RWPE1 (cell line): ENCODE measurements at regions not wholly inside any gene's neighbourhood (a gene's known extent, or its start where the extent isn't known, plus 50 kb on each side); places are given as distances from the start of the nearest gene placed in this dataset.
"Not testable (repeated sequence)": the region's sequence is repeated elsewhere in the genome, so short reads cannot be mapped to it uniquely, and the experiment has no call there.

Experiments
- CTCF ChIA-PET: fragments of 350-600 bp; sonication (Branson Sonifier 250); formaldehyde crosslinking; extraction: SDS; loops from one replicate; lab custom pipeline; 2021; lab: Yijun Ruan, JAX
- POLR2A ChIA-PET: fragments of 400-600 bp; formaldehyde crosslinking; extraction: SDS; loops from one replicate; lab custom pipeline; 2020; ENCODE audit warnings: antibody characterized with exemption; ENCODE audit not compliant: low non-redundant PET; lab: Yijun Ruan, JAX
- DNase-seq: peaks from one replicate; pipeline ENCODE4 v3.0.0; 2012; ENCODE audit warnings: low spot score
- H3K27ac ChIP-seq: fragments of 450-650 bp; 2 replicates; pipeline ENCODE4 v1.5.1; 2017
- TF ChIP-seq, protein P1 (sequence below): fragments of 450-650 bp; conservative IDR thresholded peaks from 2 replicates; pipeline ENCODE4 v1.5.1; 2017; ENCODE audit warnings: low read depth, mild to moderate bottlenecking

DNA sequence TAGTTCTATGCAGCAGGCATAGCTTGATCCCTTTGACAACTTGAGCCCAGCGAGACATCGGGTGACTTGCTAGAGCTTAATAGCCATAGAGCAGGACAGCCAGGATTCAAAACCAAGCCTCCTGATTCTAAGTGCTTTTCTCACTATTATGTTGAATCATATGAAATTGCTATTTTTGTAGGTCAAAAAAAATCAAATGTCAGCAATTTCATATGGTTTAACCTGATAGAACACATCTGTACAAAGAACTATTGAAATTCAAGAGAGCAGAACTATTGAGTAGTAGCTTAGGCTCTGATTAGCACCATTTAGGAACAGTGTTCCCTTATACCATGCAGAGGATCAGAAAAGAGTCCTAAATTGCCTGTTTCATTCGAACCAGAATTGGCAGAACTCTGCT lies 132.0 kb downstream of the EMP1 start:
- no peak for DNase-seq
- CTCF ChIA-PET, result interaction anchor here (0.8 kb wide), 1 partner anchor 149 kb away, joined by 3 read pairs; no protein-coding TSS in a partner anchor
- TF ChIP-seq, protein P1, sequence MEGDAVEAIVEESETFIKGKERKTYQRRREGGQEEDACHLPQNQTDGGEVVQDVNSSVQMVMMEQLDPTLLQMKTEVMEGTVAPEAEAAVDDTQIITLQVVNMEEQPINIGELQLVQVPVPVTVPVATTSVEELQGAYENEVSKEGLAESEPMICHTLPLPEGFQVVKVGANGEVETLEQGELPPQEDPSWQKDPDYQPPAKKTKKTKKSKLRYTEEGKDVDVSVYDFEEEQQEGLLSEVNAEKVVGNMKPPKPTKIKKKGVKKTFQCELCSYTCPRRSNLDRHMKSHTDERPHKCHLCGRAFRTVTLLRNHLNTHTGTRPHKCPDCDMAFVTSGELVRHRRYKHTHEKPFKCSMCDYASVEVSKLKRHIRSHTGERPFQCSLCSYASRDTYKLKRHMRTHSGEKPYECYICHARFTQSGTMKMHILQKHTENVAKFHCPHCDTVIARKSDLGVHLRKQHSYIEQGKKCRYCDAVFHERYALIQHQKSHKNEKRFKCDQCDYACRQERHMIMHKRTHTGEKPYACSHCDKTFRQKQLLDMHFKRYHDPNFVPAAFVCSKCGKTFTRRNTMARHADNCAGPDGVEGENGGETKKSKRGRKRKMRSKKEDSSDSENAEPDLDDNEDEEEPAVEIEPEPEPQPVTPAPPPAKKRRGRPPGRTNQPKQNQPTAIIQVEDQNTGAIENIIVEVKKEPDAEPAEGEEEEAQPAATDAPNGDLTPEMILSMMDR, result no peak
- H3K27ac ChIP-seq, result no peak overlapping the region
- POLR2A ChIA-PET, result no interaction called here

DNA sequence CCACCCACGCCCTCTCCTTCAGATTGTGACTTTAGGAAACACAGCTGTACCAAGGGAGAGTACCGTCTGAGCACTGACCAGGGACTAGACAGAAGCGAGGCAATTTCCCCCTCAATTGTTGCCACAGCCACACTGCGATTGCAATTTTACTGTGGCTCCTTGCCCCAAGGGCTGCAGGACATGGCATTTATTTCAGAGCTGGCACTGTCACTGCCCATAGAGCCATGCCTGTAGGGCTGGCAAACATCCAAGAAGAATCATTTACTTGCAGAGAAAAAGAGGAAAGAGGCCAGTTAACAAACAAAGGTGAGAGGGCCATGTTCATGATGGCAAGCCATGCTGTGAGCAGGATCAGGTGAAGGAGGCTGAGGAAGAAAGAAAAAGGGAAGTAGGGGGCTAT lies 129.6 kb downstream of the EMP1 start:
- no peak for DNase-seq
- H3K27ac ChIP-seq, result no peak overlapping the region
- TF ChIP-seq, protein P1, result no peak
- CTCF ChIA-PET, result no interaction called here
- POLR2A ChIA-PET, result no interaction called here

DNA sequence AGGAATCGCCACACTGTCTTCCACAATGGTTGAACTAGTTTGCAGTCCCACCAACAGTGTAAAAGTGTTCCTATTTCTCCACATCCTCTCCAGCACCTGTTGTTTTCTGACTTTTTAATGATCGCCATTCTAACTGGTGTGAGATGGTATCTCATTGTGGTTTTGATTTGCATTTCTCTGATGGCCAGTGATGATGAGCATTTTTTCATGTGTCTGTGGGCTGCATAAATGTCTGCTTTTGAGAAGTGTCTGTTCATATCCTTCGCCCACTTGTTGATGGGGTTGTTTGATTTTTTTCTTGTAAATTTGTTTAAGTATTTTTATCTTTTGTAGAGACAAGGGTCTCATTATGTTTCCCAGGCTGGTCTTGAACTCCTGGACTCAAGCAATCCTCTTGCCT lies 128.5 kb downstream of the EMP1 start:
- CTCF ChIA-PET, result interaction anchor here (0.6 kb wide), 1 partner anchor 8 kb away, joined by 3 read pairs; no protein-coding TSS in a partner anchor
- H3K27ac ChIP-seq, DNase-seq, POLR2A ChIA-PET: not testable (repeated sequence)

DNA sequence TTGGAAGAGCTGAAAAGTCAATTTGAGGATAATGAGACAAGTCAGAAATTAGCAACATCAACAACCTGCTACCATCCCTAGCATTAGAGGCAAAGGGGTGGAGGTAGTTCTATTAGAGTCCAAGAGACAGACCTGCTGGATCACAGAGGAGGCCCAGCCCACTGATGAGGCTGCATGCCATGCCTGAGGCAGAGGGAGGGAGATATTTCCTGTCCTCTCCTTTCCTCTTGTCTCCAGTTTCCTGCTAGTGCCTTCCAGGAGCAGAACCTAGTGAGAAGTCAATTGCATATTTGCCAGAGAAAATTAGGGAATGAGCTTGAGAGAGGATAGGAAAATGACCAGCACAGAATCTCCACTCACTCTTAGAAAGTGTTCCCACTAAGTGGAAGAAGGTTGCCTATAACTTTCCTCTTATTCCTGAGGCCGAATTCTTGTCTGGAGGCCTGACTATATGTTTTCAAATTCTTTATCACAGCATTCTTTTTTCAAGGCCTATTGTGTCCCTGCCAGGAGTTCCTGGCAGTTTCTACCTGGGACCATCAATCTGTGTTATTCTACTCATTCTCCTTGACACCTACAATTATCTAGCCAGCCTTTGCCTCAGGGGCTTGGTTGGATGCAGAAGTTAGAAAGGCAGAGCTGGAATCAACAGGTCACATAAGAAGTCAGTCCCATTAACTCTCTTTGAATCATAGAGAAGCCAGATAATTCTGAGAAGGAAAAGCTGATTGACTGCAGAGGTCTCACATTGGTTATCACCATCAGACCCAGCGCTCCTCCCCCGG lies 121.9 kb downstream of the EMP1 start:
- ChIA-PET POLR2A (no interaction called here), CTCF (interaction anchor here (0.6 to 1.1 kb wide), 3 partner anchors 40 to 894 kb away, joined by 3 to 6 read pairs (median 5); no protein-coding TSS in a partner anchor)
- TF ChIP-seq, protein P1, result no peak
- DNase-seq, result no peak
- H3K27ac ChIP-seq, result no peak overlapping the region

DNA sequence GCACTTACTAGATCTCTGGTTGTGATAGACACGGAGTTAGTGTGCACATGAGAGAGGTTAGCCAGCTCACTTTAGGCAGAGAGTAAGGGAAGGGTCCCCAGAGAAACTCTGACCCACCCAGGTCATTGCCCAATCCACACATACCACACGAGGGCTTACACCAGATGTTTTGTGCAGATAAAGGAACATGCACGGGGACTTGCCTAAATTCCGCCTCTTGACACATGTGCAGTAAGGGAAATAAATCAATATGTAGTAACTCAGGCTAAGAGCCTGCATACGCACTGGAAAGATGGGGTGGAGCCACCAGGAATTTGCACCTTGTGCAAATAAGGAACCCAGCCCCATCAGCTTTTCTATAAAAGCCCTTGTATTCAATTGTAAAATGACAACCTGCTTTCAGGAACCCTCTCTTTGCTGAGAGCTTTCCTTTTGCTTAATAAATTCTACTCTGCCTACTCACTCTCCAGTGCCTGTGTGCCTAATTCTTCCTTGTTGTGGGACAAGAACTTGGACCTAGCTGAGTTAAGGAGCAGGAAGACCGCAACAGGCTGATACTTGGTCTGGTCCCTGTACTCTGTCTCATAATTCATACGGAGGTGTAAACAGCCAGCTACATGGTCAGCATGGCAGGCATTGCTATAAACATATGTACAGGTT lies 120.2 kb downstream of the EMP1 start:
- H3K27ac ChIP-seq, result no peak overlapping the region
- POLR2A ChIA-PET, result no interaction called here
- no peak for DNase-seq
- CTCF ChIA-PET, result interaction anchor here (0.6 kb wide), 1 partner anchor 675 kb away, joined by 3 read pairs; no protein-coding TSS in a partner anchor
- TF ChIP-seq, protein P1, result no peak

DNA sequence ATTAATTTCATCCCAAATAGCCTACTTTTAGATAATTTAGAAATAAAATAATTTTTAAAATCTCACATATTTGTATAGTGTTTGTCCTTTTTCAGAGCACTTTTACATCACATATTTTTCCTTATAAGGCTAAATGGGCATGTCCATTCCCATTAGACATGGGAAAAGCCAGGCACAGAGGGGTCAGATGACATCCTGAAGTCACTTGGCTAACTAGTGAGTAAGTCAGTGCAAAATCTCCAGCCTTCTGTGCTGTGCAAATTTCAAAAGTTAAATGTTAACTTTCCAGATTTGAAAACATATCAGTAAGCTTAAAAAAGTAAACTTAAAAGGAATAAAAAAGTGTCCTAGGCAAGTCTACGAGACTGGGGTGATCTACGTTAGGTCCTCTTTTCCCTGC lies 117.4 kb downstream of the EMP1 start:
- POLR2A ChIA-PET, result no interaction called here

More for the DNA sequence above, 117.4 kb downstream of the EMP1 start:
- TF ChIP-seq, protein P1, result no peak
- no peak overlapping the region for H3K27ac ChIP-seq
- DNase-seq, result no peak
- CTCF ChIA-PET, result interaction anchor here (1.2 kb wide), 1 partner anchor 36 kb away, joined by 4 read pairs; no protein-coding TSS in a partner anchor
